Aorta (tissue), 5 donors: ENCODE measurements at regions not wholly inside any gene's neighbourhood (a gene's known extent, or its start where the extent isn't known, plus 50 kb on each side); places are given as distances from the start of the nearest gene placed in this dataset.

Experiments
- ATAC-seq: fragments of 200-7000 bp; cut with Tn5 transposase; one replicate; pipeline ENCODE4 v1.9.1; 2022; ENCODE audit warnings: moderate library complexity; ENCODE audit not compliant: low FRiP score
- DNase-seq, 2 donors: peaks; one replicate each; pipeline ENCODE4 v3.0.0-alpha.2; 2020
- H3K27ac ChIP-seq, 2 donors: one replicate each; pipeline ENCODE4 v1.5.1; 2013; ENCODE audit warnings: low read length in 2 of 2, mild to moderate bottlenecking in 2 of 2, moderate library complexity in 2 of 2, control low read depth in 1 of 2, inconsistent platforms in 1 of 2, low read depth in 1 of 2
- H3K27me3 ChIP-seq, 2 donors: one replicate each; pipeline ENCODE4 v1.6.1; 2013; ENCODE audit warnings: control low read depth in 1 of 2, low read length in 1 of 2, mild to moderate bottlenecking in 1 of 2, moderate library complexity in 1 of 2; ENCODE audit not compliant: insufficient read depth in 2 of 2, control insufficient read depth in 1 of 2
- H3K36me3 ChIP-seq, 2 donors: one replicate each; pipeline ENCODE4 v1.6.1; 2013; ENCODE audit warnings: control low read depth in 1 of 2, low read length in 1 of 2, mild to moderate bottlenecking in 1 of 2; ENCODE audit not compliant: insufficient read depth in 2 of 2, control insufficient read depth in 1 of 2
- H3K4me1 ChIP-seq, 2 donors: one replicate each; pipeline ENCODE4 v1.6.1; 2013; ENCODE audit warnings: low read length in 2 of 2, control low read depth in 1 of 2, mild to moderate bottlenecking in 1 of 2, moderate library complexity in 1 of 2; ENCODE audit not compliant: insufficient read depth in 2 of 2, control insufficient read depth in 1 of 2
- H3K4me3 ChIP-seq, 2 donors: one replicate each; pipeline ENCODE4 v1.5.1; 2013; ENCODE audit warnings: low read length in 2 of 2, control low read depth in 1 of 2, mild to moderate bottlenecking in 1 of 2
- H3K9me3 ChIP-seq: one replicate; pipeline ENCODE4 v1.6.1; 2013; ENCODE audit warnings: mild to moderate bottlenecking, low read length; ENCODE audit not compliant: control insufficient read depth
- WGBS, 2 donors: extraction: QIAGEN DNeasy Blood & Tissue Kit; methylation state at CpG; one replicate each; pipeline ENCODE4 v1.1.7; 2013; 5-methylcytosine and 5-hydroxymethylcytosine counted together
- intact Hi-C, 2 donors: fragments of 100-400 bp; cut with DNase I; formaldehyde crosslinking; loops; one replicate each; pipeline versions ENCODE4 v1.14.2 to v1.15.0; 2022
- donor health status: healthy with polysubstance abuse.
- donor health status: Bipolar disorder and iron deficiency.
- donor health status: DM: no; HTN: no; CAD: no.
- donor health status: DM: no; HTN: no; CAD: no.
- donor health status: DM: yes; HTN: yes; CAD: no.

DNA sequence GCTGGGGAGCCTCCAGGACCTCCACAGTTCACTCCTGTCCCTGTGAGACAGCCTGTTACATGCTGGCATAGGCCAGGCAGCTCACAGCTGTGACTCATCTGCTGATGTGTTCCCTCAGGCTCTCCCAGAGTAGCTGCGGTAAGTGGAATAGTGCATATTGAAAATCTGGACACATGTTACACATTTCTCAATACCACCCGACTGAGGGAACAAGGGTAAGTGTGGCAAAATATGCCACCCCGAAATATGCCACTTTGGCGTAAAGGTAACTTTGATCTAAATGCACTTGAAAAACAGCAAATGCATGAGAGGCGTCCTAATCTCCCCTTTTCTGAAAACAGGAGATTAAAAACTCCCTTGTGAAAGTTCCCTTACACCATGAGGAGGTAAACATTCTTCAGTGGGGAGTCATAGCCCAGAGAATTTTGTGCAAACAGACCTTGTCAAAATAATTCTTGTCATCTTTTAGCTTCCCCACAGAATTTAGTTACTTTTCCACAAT is 557.9 kb downstream of the CCDC85A start:
- WGBS, 2 donors, result 35 to 37% methylated on average over 5 of the region's 5 CpGs
- intact Hi-C loops, result no loop called here
- Histone ChIP-seq H3K27me3 (no peaks in the 10 kb centered on the region), H3K9me3 (no peaks in the 10 kb centered on the region), H3K4me1 (peaks cover 0 to 1% of the 10 kb centered on the region in 2 donors), H3K27ac (no peak overlapping the region), H3K4me3 (no peak overlapping the region), H3K36me3 (no peaks in the 10 kb centered on the region)
- DNase-seq (peak; percentile 51 to 69), ATAC-seq (no peak)

DNA sequence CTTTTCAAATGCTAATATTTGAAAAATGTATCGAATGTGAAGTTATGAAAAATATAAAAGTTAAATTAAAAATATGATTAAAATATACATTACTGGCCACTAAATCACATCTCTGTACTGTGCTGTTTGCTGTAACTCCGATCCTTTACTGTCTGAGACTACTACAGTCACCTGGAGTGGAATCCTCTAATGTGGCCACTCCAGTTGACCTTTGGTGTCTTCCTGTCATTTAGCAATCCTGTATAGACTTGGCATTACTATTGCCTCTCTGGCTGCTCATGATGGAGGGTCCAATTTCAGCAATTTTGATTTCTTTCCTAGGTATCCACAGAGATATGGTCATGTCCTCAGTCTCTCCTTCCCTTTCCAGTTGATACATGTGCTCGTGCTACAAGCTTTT is 560.0 kb downstream of the CCDC85A start:
- Histone ChIP-seq H3K9me3 (no peaks in the 10 kb centered on the region), H3K4me1 (peaks cover 0 to 1% of the 10 kb centered on the region in 2 donors), H3K36me3 (no peaks in the 10 kb centered on the region), H3K27me3 (no peaks in the 10 kb centered on the region), H3K4me3 (no peak overlapping the region), H3K27ac (no peak overlapping the region)
- no peak for DNase-seq
- intact Hi-C loops, result no loop called here
- 82 to 89% methylated on average over 3 of the region's 3 CpGs for WGBS, 2 donors
- ATAC-seq, result no peak

DNA sequence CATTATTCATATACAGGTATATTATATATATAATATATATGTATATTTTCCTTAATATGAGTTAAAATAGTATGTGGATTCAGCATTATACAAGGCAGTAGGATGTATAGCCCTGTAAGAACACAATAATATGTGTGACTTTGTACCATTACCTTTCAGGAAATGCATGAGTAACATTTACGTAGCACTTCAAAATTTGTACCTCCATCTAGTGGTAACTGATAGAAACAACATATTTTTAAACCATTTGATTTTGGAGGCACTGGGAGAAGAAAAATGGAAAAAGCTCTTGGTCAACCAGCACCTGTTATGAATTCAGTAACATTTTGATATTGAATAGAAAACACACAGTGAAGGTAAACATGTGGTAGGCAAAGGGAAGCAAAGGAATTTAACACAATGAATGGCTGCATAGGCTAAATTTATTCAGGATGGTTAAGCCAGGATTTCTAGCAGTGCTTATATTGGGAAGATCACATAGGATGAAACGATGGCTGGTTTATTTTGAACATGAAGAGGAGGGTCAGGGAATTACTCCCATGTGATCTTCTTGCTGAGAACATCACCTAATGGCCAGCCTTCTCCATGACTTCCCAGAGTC is 565.5 kb downstream of the CCDC85A start:
- no peak overlapping the region for H3K27ac ChIP-seq
- ATAC-seq, result no peak
- H3K27me3 ChIP-seq, result no peaks in the 10 kb centered on the region
- no peaks in the 10 kb centered on the region for H3K36me3 ChIP-seq
- no peak for DNase-seq
- intact Hi-C loops, result loop anchor here (2.0 kb wide), 1 partner anchor 564 kb away; no protein-coding TSS in a partner anchor
- WGBS, 2 donors, result 26 to 31% methylated on average over 2 of the region's 2 CpGs
- no peak overlapping the region for H3K4me3 ChIP-seq
- no peaks in the 10 kb centered on the region for H3K4me1 ChIP-seq
- no peaks in the 10 kb centered on the region for H3K9me3 ChIP-seq

DNA sequence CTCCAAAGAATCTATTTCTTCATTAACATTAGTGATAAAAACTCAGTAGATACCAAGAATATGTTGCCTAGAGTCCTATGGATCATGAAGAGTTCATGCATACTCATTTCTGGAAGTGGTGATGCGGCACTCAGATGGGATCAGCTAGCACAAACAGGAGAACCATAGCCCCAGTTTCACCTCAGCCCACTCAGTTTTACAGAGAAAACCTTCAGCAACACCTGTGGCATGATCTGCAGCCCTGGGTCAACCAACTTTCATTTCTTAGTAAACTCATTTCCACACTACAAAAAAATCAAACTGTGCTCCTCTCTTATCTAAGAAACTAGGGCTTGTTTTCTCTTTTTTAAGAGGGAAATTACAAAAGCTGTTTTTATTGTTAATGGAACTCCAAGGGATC is 569.4 kb downstream of the CCDC85A start:
- DNase-seq, result no peak
- H3K36me3 ChIP-seq, result no peaks in the 10 kb centered on the region
- intact Hi-C loops, result no loop called here
- no peak overlapping the region for H3K4me3 ChIP-seq
- no peaks in the 10 kb centered on the region for H3K27me3 ChIP-seq
- H3K27ac ChIP-seq, result no peak overlapping the region
- 92 to 97% methylated on average over 1 of the region's 1 CpG for WGBS, 2 donors
- H3K9me3 ChIP-seq, result no peaks in the 10 kb centered on the region
- H3K4me1 ChIP-seq, result no peaks in the 10 kb centered on the region
- no peak for ATAC-seq

DNA sequence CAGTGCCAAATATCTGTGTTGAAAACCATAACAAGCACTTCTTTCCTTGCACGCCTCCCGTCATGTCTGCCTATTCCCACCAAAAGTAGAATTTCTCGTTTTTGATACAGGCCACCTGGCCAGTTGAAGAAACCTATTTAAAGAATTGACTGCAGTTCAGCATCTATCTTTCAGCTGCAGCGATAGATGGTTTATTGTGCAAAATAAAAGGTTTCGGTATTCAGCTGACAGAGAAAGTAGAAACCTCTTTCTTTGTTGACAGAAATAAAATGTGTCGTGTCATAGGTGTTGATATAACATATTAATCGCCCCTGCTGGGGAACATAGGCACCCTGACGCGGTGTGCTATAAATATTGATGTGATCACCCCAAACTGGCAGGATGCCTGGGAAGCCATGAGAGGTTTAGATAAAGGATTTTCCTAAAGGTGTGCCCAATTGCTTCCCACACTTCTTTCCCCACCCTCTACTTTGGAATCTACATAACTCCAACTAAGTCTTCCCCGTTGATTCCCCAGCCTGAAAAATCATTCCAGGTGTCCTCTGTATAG is 570.4 kb downstream of the CCDC85A start:
- intact Hi-C loops, result no loop called here

DNA sequence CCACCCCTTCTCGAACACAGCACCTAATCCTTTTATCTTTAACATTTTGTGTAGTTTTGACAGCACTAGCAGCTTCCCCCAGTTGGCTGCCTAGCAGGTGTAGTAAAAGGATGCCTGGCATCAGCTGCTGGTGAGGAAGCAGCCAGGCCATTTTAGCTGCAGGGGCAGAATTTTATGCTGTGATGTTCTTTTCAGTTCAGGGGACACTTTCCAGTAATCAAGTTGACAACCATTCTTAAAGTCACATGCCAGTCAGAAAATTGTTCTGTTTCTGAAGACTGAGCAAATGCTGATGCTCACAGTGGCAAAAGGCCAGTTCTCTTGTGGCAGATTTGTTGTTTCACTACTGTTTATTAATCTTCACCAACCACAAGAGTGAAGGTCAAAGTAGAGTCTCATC is 570.8 kb downstream of the CCDC85A start:
- Histone ChIP-seq H3K27me3 (no peaks in the 10 kb centered on the region), H3K9me3 (no peaks in the 10 kb centered on the region), H3K36me3 (no peaks in the 10 kb centered on the region), H3K27ac (no peak overlapping the region), H3K4me1 (no peaks in the 10 kb centered on the region), H3K4me3 (no peak overlapping the region)
- WGBS, 2 donors, result 79 to 82% methylated on average over 1 of the region's 1 CpG
- ATAC-seq, result no peak
- intact Hi-C loops, result no loop called here
- no peak for DNase-seq

More for the DNA sequence above, 570.4 kb downstream of the CCDC85A start:
- Histone ChIP-seq H3K9me3 (no peaks in the 10 kb centered on the region), H3K4me1 (no peaks in the 10 kb centered on the region), H3K27me3 (no peaks in the 10 kb centered on the region), H3K27ac (no peak overlapping the region), H3K36me3 (no peaks in the 10 kb centered on the region), H3K4me3 (no peak overlapping the region)
- WGBS, 2 donors, result 51 to 68% methylated on average over 10 of the region's 10 CpGs
- ATAC-seq (no peak), DNase-seq (no peak)

DNA sequence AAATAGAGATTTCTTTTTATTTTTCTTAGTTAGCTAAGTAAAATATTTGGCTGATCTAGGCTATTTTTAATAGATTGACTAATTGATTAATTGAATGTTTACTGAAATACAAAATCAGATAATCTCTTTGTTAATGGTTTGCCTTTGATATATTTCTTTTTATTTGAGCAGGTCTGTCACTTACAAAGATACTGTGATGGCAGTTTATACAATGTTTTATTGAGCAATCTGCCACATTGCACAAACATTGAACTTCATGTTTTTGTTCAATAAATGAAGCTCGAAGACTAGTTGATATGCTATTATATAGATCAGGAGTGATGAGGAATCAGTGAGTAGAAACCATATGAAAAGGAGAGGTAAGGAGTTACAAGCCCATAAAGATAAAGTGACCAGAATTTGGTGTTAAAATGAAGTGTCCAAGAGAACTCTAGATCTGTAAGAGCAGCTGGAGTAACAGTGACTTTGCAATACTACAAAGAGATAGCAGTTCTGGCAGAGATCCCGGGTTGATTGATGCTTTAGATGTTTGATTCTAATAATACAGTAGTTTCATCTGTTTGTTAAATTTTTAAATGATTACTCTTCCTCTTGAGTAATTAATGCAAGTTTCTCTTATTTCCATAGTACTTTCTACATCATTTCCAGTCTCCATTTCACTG is 574.2 kb downstream of the CCDC85A start:
- Histone ChIP-seq H3K9me3 (no peaks in the 10 kb centered on the region), H3K27ac (no peak overlapping the region), H3K4me1 (no peaks in the 10 kb centered on the region), H3K27me3 (no peaks in the 10 kb centered on the region), H3K4me3 (no peak overlapping the region), H3K36me3 (no peaks in the 10 kb centered on the region)
- ATAC-seq, result no peak
- no peak for DNase-seq
- 79 to 83% methylated on average over 2 of the region's 2 CpGs for WGBS, 2 donors
- intact Hi-C loops, result no loop called here

DNA sequence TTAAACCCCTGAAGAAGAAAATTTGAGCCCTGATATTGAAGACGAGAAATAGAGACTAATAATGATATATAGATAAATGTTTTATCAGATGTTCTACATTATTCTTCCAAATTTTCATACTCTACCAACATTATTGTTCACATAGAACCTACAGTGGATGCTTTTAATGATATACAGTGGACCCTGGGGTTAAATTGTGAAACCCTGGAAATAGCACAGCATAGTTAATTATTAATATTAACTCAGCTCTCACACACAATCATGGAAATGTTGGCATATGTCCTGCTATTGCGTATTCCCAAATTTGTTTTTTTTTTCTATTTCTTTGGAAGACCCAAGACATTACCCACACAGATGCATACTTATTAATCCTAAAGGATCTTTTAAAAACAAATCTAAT is 579.9 kb downstream of the CCDC85A start:
- Histone ChIP-seq H3K27ac (no peak overlapping the region), H3K4me1 (no peaks in the 10 kb centered on the region), H3K9me3 (no peaks in the 10 kb centered on the region), H3K36me3 (no peaks in the 10 kb centered on the region), H3K27me3 (no peaks in the 10 kb centered on the region), H3K4me3 (no peak overlapping the region)
- no peak for DNase-seq
- WGBS, 2 donors, result 78 to 83% methylated on average over 2 of the region's 2 CpGs
- no peak for ATAC-seq
- intact Hi-C loops, result no loop called here

DNA sequence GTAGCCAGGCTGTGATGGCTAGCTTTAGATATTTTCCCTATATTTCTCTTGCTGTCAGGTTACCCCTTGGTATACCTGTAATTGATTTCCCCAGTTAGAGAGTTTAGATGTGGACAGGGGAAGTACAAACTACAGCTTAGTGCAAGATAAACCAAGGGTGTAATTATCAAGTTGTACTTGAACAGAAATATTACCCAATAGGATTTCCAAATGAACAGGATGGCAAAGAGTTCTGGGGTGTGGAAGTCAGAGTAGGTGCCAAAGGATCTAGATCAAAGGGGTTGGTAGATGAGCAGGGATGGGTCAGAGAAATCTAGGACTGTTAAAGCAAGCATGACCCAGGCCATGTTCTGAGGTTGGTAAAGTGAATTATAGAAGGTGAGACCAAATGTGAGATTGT is 585.2 kb downstream of the CCDC85A start:
- intact Hi-C loops, result no loop called here
- H3K4me3 ChIP-seq, result no peak overlapping the region
- no peaks in the 10 kb centered on the region for H3K27me3 ChIP-seq
- DNase-seq (no peak), ATAC-seq (no peak)
- no peaks in the 10 kb centered on the region for H3K4me1 ChIP-seq
- no peaks in the 10 kb centered on the region for H3K36me3 ChIP-seq
- H3K9me3 ChIP-seq, result no peaks in the 10 kb centered on the region
- no peak overlapping the region for H3K27ac ChIP-seq
